GM18858 (cell line): ENCODE measurements at regions not wholly inside any gene's neighbourhood (a gene's known extent, or its start where the extent isn't known, plus 50 kb on each side); places are given as distances from the start of the nearest gene placed in this dataset.
"Not testable (repeated sequence)": the region's sequence is repeated elsewhere in the genome, so short reads cannot be mapped to it uniquely, and the experiment has no call there.

Source experiments
- ATAC-seq: cut with Tn5 transposase; IDR thresholded peaks from one replicate; pipeline ENCODE4 v1.9.1; 2021; ENCODE audit not compliant: unreplicated experiment

DNA sequence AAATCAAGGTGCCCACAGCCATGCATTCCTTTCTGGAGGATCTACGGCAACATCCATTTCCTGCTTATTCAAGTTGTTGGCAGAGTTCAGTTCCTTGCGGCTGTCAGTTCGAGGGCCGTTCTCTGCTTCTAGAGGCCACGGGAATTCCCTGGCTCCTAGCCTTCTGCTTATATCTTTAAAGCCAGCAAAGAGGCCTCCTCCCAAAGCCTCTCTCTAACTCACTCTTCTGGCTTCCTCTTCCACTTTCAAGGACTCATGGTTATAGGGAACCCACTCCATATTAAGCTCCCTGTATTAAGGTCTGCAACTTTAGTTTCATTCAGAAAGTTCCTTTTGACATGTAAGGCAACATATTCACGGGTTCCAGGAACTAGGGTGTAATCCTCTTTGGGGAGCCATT, 150.1 kb upstream of the RMP24 start:
- ATAC-seq, result no peak

DNA sequence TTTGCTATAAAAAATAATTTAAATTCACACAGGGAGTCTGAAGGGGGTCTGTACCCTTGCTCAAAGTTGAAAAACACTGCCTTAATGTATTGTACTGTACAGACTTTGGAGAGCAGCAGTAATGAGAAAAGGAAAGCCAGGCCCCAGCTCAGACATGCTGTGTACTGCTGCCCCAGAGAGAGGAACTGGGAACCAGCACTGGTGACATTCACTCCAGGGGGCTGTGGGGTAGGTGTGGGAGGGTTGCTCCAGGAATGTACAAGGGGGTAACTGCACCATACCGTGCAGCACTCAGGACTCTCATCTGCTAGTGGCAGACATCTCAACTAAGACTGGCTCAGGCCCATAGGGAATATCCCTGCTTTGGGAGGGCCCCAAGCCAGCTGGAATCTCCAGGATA, 146.0 kb upstream of the RMP24 start:
- no peak for ATAC-seq

DNA sequence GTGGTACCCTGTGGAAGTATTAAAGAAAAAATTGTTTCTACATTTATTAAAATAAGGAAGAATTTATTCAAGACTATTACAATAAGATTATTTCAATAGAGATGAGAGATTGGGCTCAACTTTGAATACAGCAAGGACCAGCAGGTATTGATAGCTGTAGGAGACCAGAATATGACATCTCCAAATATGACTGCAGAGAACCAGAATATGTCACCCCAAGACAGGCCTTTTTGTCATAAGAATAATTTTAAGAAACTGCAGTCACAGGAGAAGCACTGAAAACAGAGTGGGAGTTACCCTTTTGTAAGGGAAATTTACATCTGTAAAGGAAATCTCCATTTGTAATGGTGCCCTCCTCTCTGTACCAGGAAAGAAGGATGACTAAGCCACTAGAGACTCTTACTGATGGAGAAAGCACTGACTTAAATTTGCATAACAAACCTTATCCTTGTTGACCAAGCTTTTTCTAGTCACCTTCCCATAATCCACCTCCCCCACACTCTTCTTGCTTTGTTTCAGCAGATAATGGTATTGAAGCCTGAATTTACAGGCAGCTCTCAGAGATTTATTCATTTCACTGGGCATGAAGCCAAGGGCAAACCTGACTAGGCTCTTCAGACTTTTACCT, 145.1 kb upstream of the RMP24 start:
- no peak for ATAC-seq

DNA sequence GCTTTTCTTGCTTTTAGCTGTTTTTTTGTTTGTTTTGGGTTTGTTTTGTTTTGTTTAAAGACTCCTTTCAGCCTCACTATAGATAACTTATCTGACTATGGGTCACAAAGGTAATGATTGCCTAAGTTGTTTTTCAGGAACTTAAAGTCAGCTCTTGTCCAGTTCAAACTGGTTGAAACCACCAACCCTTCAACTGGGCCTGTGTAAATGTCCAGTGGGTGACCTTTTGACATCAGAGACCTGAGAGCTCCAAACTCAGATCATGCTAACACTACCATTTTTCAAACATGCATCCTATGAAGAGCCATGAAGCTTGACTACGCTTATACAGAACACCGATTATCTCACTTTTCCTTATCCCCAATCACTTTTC, 144.6 kb upstream of the RMP24 start:
- no peak for ATAC-seq

DNA sequence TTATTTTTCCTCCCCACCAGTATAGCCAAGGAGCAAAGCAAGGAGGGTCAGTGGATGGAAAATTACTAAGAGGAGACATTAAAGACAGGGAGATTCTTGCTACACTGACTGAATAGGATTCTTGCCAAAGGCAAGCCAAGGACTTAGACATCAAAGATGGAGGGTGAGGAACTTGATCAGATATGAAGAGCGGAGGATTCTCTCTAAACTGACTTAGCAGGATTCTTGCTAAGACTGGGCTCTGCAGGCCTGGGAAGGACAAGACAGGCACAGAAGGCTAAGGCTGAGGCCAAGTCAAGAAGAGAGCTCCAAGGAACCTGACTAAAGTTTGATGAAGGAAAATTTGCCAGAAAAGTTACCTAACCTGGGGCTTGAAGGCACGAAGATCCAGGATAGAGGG, 143.9 kb upstream of the RMP24 start:
- ATAC-seq, result no peak

DNA sequence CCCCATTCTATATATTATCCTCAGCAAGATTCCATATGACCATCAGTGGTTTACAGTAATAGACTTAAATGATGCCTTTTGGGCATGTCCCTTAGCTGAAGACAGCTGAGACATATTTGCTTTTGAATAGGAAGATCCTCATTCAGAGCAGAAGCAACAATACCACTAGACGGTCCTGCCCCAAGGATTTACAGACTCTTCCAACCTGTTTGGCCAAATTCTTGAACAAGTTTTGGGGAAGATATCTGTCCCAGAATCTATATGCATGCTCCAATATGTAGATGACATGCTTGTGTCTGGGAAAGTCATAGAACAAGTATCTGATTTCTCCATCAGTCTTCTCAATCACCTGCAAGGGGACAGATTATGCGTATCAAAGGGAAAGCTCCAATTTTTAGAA, 137.1 kb upstream of the RMP24 start:
- no peak for ATAC-seq

DNA sequence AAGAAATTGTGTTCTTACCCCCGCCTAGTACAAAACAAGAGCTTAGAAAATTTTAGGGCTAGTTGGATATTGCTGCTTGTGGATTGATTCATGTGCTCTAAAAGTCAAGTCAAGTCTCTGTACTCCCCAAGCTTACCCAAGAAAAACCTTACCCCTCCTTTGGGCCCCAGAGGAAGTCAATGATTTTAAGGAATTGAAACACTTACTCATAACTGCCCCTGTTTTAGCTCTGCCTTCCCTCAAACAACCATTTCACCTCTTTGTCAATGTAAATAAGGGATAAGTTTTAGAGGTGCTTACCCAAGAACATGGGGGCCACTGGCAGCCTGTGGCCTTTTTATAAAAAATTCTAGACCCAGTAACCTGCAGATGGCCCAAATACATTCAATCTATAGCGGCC, 136.6 kb upstream of the RMP24 start:
- ATAC-seq, result peak; percentile 98

DNA sequence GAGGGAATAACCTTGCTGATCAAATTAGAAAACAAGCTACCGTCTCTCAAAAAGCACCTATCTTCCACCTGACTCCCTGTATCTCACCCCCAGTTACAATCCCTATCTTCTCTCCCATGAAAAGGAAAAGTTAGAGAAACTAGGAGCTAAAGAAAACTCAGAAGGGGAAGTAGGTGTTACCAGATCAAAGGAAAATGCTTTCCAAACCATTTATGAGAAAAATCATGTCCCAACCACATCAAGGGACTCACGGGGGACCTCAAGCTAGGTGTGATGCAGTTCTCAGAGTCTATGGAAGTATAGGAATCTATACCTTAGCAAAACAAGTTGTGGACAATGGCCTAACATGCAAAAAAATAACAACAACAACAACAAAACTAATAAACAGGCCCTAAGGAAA, 135.5 kb upstream of the RMP24 start:
- no peak for ATAC-seq

DNA sequence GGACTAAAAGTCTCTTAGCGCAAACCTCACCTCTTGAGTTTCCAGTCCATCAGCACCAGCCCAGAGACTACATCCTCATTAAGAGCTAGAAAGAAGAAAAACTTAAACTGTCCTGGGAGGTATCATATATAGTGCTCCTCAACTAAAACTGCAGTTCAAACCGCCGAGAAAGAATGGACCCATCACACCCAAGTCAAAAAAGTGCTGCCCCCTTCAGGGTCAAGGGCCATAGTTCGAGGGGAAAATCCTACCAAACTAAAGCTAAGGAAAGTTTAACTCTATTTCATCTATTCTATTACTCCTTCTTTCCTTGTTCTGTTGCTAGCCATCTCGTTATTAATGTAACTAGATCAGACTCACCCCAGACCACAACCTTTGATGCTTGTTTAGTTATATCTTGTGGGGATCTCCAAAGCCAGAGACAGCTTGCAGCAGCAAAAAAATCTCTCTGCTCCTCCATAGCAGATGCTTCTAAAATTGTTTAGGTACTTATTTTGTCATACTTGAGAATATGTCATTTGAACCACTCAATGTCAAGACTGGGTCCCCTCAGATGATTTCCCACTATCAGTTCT, 134.5 kb upstream of the RMP24 start:
- ATAC-seq, result no peak

DNA sequence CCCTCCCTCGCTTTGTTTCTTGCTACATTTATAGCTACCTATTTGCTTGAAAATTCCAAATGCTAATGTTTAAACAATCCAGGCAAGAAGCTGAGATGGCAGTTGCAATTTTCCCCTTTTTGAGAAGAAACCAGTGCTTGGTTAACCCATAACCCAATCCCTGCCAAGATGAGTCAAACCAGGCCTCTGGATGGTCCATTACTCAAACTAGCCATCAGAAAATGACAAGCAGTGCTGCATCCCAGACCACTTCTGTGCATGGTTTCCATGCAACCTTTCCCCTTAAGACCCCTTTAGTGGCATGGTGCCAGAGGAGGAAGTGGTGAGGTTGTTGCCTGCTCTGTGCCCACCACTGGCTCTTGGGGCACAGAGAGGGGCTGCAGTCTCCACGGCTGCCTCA, 131.2 kb upstream of the RMP24 start:
- ATAC-seq, result no peak

DNA sequence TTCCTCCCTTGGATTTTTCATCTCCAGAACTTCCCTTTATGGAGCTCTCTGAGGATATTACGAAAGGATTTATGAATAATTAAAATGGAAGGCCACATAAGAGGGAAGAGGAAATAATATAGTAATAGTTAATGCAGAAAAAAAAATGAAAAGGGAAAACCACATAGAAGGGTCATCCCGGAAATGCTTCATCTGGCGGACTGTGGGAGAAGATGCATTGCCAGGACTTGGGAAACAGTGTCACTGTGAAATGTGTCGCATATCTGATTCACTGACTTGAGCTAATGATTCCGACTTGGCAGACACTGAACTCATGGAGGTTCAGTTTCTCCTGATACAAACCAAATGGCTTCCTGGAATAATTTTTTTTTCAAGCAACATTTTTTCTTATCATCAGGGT, 129.9 kb upstream of the RMP24 start:
- no peak for ATAC-seq

DNA sequence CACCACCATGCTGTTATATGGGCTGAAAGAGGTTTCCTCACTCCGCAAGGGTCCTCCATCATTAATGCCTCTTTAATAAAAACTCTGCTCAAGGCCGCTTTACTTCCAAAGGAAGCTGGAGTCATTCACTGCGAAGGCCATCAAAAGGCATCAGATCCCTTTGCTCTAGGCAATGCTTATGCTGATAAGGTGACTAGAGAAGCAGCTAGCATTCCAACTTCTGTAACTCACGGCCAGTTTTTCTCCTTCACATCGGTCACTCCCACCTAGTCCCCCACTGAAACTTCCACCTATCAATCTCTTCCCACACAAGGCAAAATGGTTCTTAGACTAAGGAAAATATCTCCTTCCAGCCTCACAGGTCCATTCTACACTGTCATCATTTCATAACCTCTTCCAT, 124.2 kb upstream of the RMP24 start:
- ATAC-seq, result not testable (repeated sequence)

DNA sequence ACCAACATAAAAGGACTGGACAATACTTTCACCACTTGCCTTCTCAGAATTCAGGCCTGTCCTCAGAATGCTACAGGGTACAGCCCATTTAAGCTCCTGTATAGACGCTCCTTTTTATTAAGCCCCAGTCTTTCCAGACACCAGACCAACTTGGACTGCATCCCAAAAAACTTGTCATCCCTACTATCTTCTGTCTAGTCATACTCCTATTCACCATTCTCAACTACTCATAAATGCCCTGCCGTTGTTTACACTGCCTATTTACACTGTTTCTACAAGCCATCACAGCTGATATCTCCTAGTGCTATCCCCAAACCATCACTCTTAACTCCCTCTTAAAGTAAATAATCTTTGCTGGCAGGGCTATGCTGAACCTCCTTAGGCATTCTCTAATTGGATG, 123.2 kb upstream of the RMP24 start:
- ATAC-seq, result not testable (repeated sequence)

DNA sequence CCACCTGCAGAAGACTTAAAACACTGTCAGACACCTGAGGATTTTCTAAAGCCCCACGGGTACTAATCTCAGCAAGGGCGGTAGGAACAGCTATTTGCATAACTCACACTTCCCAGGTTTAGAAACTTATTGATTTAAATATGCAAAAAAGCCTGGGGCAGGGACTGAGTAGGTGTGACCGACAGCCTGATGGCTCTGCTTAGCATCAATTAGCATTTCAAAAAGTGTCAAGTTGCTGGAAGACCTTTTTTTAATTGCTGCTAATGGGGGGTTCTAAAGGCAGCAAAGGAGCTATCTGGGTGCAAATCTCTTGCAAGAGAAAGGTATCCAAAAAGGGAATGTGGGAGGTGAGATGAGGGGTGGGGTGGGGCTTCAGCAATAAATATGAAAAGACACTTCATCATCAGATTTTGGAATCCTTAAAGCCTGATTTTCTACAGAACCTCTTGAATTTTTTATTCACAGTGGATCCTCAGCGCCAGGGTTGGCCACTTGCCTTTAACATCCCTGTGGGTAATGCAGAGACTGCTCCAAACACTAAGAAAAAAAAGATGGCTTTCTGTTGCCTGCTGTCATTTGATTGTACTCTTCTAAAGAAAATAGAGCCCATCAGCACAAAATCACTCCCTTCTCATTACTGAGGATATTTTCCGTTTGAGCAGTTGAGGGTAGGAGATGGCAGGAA, 121.1 kb upstream of the RMP24 start:
- ATAC-seq, result no peak

DNA sequence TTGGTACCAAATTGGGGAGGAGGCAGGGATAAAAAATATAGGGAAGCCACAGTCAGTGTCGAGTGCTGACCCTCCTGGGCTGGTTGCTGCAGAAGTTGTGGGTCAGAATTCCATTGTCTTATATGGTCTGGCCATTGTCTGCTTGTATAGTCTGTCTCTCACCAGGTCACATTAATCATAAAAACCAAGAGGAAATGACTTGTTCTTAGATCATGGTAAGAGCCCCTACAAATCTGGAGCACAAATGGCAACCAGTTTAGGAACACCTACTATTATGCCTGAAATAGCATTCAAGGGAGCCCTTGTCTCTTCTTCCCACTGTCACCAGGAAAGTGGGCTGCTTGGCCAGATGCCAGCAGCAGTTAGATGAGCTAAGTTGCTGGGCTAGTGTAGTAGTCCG, 119.7 kb upstream of the RMP24 start:
- no peak for ATAC-seq

DNA sequence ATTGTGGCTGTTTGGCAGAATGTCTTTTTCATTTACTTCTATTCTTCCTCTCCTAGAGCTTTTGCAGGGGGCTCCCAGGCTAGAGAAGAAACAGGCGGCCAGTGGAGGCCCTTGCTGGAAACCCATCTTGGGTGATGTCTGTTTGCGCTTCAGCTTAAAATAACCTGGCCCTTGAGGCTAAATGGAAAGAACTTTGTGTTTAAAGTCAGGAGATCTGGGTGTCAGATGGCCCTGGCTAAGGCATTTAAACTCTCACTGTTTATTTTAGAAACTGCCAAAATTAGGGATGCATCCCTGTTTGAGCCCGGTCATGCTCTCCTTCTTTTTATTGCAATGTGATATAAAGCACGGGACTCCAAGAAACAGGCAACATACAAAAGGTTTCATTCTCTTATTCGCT, 118.4 kb upstream of the RMP24 start:
- ATAC-seq, result no peak

DNA sequence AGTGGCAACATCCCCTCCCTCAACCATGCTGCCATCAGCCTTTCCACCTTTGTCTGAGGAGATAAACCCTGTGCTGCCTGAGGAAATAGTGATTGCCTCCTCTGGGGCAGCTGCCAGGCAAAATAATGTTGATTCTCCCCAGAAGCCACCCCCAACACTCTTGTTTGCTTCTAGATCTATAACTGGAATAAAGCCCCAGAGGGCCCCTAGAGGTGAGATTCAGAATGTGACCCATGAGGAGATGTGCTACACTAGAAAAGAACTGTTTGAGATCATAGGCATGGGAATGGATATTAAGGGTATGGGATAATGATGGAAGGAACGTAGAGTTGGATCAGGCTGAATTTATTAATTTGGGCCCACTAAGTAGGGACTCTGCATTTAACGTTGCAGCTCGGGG, 116.3 kb upstream of the RMP24 start:
- ATAC-seq, result no peak

DNA sequence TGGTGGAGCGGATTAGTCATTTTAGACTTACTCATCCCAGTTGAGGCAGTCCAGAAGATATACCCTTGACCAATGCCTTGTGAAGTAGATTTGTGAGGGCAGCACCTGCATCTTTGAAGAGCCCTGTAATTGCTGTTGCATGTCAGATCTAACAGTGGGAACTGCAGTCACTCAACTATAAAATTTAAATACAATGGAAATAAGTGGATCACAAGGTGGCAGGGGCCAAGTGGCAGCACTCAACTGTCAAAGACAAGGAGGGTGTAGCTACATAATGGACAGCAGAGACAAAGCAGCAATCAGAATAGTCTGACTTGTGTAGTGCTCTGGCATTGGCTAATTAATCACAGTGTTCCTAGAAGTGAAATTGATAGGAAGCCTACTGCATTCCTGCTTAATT, 115.8 kb upstream of the RMP24 start:
- not testable (repeated sequence) for ATAC-seq

DNA sequence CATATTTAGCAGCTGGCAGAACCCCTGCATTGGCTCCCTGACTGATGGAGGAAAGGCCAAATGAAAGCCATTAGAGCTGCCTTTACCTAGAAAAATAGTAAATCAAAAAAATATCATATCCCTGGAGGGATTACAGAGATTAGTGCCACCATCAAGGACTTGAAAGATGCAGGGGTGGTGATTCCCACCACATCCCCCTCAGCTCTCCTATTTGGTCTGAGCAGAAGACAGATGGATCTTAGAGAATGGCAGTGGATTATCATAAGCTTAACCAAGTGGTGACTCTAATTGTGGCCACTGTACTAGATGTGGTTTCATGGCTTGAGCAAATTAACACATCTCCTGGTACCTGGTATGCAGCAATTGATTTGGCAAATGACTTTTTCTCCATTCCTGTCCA, 114.9 kb upstream of the RMP24 start:
- ATAC-seq, result not testable (repeated sequence)

DNA sequence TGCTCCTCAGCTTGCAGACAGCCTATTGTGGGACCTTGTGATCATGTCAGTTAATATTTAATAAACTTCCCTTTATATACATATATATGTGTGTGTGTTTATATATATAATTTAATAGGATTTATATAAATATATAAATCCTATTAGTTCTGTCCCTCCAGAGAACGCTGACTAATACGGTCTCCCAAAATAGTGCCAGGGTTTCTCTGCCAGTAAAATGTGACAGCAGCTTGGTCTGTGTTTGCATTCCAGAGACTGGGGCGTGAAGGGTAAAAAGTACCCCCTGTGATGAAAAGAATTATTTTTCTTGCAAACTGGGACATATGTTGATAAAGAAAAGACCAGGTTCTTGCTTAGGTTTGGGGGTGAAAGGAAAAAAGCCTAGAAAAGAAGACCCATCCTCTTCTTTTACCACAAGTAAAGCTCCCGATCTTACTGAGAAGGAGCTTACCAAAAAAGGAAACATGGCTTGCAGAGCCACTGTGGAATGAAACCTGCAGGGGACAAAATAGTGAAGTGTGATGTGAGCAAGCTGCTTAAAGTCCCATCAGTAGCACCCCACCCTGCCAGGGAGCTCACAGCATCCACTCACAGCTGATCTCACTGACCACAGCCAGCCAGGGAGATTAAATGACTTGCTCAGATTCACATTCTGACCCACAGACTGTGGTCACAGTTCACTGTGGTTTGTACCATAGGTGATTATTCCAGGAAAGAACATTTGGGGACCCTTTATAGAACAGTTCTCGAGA, 110.9 kb upstream of the RMP24 start:
- ATAC-seq, result peak; percentile 40

DNA sequence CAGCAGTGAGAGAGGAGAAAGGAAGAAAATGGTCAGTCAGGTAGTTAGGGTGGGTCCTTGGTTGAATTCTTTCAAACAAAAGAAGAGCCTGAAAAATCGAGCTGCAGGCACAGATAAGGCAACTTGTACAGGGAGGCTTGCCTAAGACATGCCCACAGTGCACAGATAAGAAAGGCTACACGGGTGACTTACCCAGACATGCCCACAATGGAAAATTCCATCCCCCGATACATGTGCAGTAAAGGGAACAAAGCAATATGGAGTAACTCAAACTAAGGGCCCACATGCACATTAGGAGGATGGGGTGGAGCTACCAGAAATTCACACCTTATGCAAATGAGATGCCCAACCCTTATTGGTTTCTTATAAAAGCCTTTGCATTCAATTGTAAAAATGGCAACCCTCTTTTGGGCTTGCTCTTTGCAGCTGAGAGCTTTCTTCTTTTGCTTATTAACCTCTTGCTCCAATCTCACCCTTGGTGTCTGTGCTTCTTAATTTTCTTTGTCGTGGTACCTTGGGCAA, 110.3 kb upstream of the RMP24 start:
- ATAC-seq, result no peak

DNA sequence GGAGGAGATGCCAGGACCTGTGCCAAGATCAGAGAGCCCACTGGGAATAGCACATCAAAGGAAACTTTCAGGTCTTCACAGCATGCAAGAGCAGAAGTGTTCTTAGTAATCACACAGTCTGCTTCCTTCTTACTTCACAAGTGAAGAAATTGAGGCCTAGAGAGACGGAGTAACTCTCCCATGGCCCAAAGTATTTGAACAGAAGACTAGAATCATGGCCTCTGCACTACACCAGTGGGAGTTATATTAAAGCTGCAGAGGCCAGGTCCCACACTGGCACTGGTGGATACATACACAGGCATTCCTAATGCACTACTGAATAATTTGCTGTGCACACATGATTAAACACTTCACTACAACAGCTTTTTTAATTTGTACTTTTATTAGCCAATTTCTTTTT, 107.6 kb upstream of the RMP24 start:
- no peak for ATAC-seq
